ENCODE measurements at regions not wholly inside any gene's neighbourhood (a gene's known extent, or its start where the extent isn't known, plus 50 kb on each side); places are given as distances from the start of the nearest gene placed in this dataset.

DNA sequence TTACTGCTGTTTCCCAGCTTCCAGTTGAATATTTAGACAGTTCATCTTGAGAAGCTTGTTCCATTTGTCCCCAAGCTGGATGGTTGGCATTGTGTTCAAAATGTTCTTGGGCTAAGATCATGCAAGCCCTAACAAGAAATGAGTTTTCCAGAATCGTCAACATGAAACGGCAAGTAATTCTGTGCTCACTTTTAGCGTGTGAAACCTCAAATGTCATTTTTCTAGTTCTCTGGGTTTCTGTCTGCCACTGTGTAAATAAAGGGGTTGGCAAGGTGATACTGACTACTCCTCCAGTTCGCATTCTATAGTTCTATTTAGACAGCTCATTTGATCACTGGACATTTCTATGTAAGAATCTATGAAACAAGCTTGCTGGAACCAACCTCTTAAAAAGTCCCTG lies 194.0 kb downstream of the AHR start:
- Mint-ChIP-seq H3K4me3 (ENCODE audit: unreplicated experiment) (no peak overlapping the region), H3K4me1 (ENCODE audit: low read depth, unreplicated experiment) (no peaks in the 10 kb centered on the region), H3K27me3 (ENCODE audit: low read depth, unreplicated experiment) (peaks cover 2% of the 10 kb centered on the region), H3K9me3 (ENCODE audit: unreplicated experiment) (peaks cover 2% of the 10 kb centered on the region), H3K36me3 (ENCODE audit: low read depth, unreplicated experiment) (peaks cover 4% of the 10 kb centered on the region), H3K27ac (ENCODE audit: unreplicated experiment) (no peak overlapping the region)
- Histone ChIP-seq H3K4me1 (ENCODE audit: insufficient read depth, low read length) (no peaks in the 10 kb centered on the region), H3K9ac (ENCODE audit: low read length) (no peak overlapping the region), H4K20me1 (ENCODE audit: insufficient read depth, low read length) (no peaks in the 10 kb centered on the region), H3K36me3 (ENCODE audit: insufficient read depth, low read length) (no peaks in the 10 kb centered on the region), H2AFZ (ENCODE audit: low read depth, low read length) (no peak overlapping the region), H3K4me2 (ENCODE audit: low read length) (no peak overlapping the region), H3K4me3 (ENCODE audit: insufficient read depth, low read depth, low read length) (no peak overlapping the region), H3K27ac (ENCODE audit: low read depth, low read length) (no peak overlapping the region), H3K27me3 (ENCODE audit: insufficient read depth, low read length) (no peaks in the 10 kb centered on the region), H3K9me3 (ENCODE audit: insufficient read depth, low read depth, low read length) (no peaks in the 10 kb centered on the region), H3K79me2 (ENCODE audit: insufficient read depth, low read length) (no peaks in the 10 kb centered on the region)
- DNase-seq (ENCODE audit: low read depth) = no peak
- no peak for FAIRE-seq
- TF ChIP-seq CTCF (IDR thresholded peaks at IDR 0.05; ENCODE audit: insufficient read depth, low read depth, low read length) = no peak
- no peak for TF ChIP-seq EZH2 (IDR thresholded peaks at IDR 0.05; ENCODE audit: insufficient read depth, low read length)

GRCh38 chr7:17493446-17493845 lies 195.0 kb downstream of the AHR start:
- Histone ChIP-seq H3K27ac (ENCODE audit: low read depth, low read length) (no peak overlapping the region), H3K9ac (ENCODE audit: low read length) (no peak overlapping the region), H4K20me1 (ENCODE audit: insufficient read depth, low read length) (no peaks in the 10 kb centered on the region), H3K4me2 (ENCODE audit: low read length) (no peak overlapping the region), H2AFZ (ENCODE audit: low read depth, low read length) (no peak overlapping the region), H3K9me3 (ENCODE audit: insufficient read depth, low read depth, low read length) (no peaks in the 10 kb centered on the region), H3K4me1 (ENCODE audit: insufficient read depth, low read length) (no peaks in the 10 kb centered on the region), H3K36me3 (ENCODE audit: insufficient read depth, low read length) (no peaks in the 10 kb centered on the region), H3K79me2 (ENCODE audit: insufficient read depth, low read length) (no peaks in the 10 kb centered on the region), H3K27me3 (ENCODE audit: insufficient read depth, low read length) (no peaks in the 10 kb centered on the region), H3K4me3 (ENCODE audit: insufficient read depth, low read depth, low read length) (no peak overlapping the region)
- H3K4me3 Mint-ChIP-seq (ENCODE audit: unreplicated experiment) = no peak overlapping the region
- no peak for TF ChIP-seq CTCF (IDR thresholded peaks at IDR 0.05; ENCODE audit: insufficient read depth, low read depth, low read length)
- no peak for TF ChIP-seq EZH2 (IDR thresholded peaks at IDR 0.05; ENCODE audit: insufficient read depth, low read length)
- no peaks in the 10 kb centered on the region for H3K9me3 Mint-ChIP-seq (ENCODE audit: unreplicated experiment)
- DNase-seq (ENCODE audit: low read depth) (no peak), FAIRE-seq (no peak)
- H3K27me3 Mint-ChIP-seq (ENCODE audit: low read depth, unreplicated experiment) = peaks cover under 1% of the 10 kb centered on the region
- peaks cover 2% of the 10 kb centered on the region for H3K36me3 Mint-ChIP-seq (ENCODE audit: low read depth, unreplicated experiment)
- no peaks in the 10 kb centered on the region for H3K4me1 Mint-ChIP-seq (ENCODE audit: low read depth, unreplicated experiment)
- H3K27ac Mint-ChIP-seq (ENCODE audit: unreplicated experiment) = no peak overlapping the region

GRCh38 chr7:17495655-17496394 lies 197.4 kb downstream of the AHR start:
- Histone ChIP-seq H3K9ac (ENCODE audit: low read length) (no peak overlapping the region), H3K4me2 (ENCODE audit: low read length) (no peak overlapping the region), H3K4me3 (ENCODE audit: insufficient read depth, low read depth, low read length) (no peak overlapping the region), H3K79me2 (ENCODE audit: insufficient read depth, low read length) (no peaks in the 10 kb centered on the region), H4K20me1 (ENCODE audit: insufficient read depth, low read length) (no peaks in the 10 kb centered on the region), H3K36me3 (ENCODE audit: insufficient read depth, low read length) (no peaks in the 10 kb centered on the region), H3K27ac (ENCODE audit: low read depth, low read length) (no peak overlapping the region), H3K4me1 (ENCODE audit: insufficient read depth, low read length) (no peaks in the 10 kb centered on the region), H2AFZ (ENCODE audit: low read depth, low read length) (no peak overlapping the region), H3K9me3 (ENCODE audit: insufficient read depth, low read depth, low read length) (no peaks in the 10 kb centered on the region), H3K27me3 (ENCODE audit: insufficient read depth, low read length) (no peaks in the 10 kb centered on the region)
- TF ChIP-seq EZH2 (IDR thresholded peaks at IDR 0.05; ENCODE audit: insufficient read depth, low read length) (no peak), CTCF (IDR thresholded peaks at IDR 0.05; ENCODE audit: insufficient read depth, low read depth, low read length) (no peak)
- FAIRE-seq (no peak), DNase-seq (ENCODE audit: low read depth) (no peak)
- Mint-ChIP-seq H3K27me3 (ENCODE audit: low read depth, unreplicated experiment) (no peaks in the 10 kb centered on the region), H3K4me3 (ENCODE audit: unreplicated experiment) (no peak overlapping the region), H3K36me3 (ENCODE audit: low read depth, unreplicated experiment) (peaks cover 2% of the 10 kb centered on the region), H3K4me1 (ENCODE audit: low read depth, unreplicated experiment) (no peaks in the 10 kb centered on the region), H3K27ac (ENCODE audit: unreplicated experiment) (no peak overlapping the region), H3K9me3 (ENCODE audit: unreplicated experiment) (no peaks in the 10 kb centered on the region)

Measured in astrocyte (in vitro differentiated cells and primary cell).